ENCODE measurements at regions not wholly inside any gene's neighbourhood (a gene's known extent, or its start where the extent isn't known, plus 50 kb on each side); places are given as distances from the start of the nearest gene placed in this dataset.

DNA sequence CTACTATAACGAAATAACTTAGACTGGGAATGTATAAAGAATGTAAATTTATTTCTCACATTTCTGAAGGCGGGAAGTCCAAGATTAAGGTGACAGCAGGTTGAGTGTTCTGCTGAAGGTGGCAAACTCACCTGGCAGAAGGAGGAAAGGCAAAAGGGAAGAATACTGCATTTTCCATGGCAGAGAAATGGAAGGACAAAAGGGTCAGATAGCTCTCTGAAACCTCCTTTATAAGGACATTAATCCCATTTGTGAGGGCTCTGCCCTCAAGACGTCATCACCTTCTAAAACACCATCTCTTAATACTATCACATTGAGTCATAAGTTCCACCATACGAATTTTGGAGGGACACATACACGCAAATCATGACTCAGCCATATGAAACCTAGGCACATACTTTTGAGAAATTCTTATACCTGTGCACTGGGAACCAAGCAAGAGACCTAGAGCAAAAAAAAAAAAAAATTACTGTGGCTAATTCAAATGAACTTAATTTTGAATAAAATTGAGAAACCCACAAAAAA, 1669.3 kb upstream of the FLRT2 start:
- DNase-seq (no peak), ATAC-seq (ENCODE audit: low FRiP score in 2 of 2) (no peak)
- H3K4me1 ChIP-seq = no peaks in the 10 kb centered on the region
- WGBS, 2 donors = 87 to 91% methylated on average over 5 of the region's 5 CpGs
- H3K27me3 ChIP-seq = no peaks in the 10 kb centered on the region
- no peak for TF ChIP-seq POLR2AphosphoS5 (IDR thresholded peaks at IDR 0.05)
- no peak for TF ChIP-seq EP300 (IDR thresholded peaks at IDR 0.05)
- no peak for TF ChIP-seq POLR2A (IDR thresholded peaks at IDR 0.05)
- TF ChIP-seq, protein P1, sequence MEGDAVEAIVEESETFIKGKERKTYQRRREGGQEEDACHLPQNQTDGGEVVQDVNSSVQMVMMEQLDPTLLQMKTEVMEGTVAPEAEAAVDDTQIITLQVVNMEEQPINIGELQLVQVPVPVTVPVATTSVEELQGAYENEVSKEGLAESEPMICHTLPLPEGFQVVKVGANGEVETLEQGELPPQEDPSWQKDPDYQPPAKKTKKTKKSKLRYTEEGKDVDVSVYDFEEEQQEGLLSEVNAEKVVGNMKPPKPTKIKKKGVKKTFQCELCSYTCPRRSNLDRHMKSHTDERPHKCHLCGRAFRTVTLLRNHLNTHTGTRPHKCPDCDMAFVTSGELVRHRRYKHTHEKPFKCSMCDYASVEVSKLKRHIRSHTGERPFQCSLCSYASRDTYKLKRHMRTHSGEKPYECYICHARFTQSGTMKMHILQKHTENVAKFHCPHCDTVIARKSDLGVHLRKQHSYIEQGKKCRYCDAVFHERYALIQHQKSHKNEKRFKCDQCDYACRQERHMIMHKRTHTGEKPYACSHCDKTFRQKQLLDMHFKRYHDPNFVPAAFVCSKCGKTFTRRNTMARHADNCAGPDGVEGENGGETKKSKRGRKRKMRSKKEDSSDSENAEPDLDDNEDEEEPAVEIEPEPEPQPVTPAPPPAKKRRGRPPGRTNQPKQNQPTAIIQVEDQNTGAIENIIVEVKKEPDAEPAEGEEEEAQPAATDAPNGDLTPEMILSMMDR (IDR thresholded peaks at IDR 0.05) = no peak
- H3K4me3 ChIP-seq = no peak overlapping the region
- H3K27ac ChIP-seq = no peak overlapping the region
- H3K9me3 ChIP-seq = no peaks in the 10 kb centered on the region
- H3K36me3 ChIP-seq = no peaks in the 10 kb centered on the region

DNA sequence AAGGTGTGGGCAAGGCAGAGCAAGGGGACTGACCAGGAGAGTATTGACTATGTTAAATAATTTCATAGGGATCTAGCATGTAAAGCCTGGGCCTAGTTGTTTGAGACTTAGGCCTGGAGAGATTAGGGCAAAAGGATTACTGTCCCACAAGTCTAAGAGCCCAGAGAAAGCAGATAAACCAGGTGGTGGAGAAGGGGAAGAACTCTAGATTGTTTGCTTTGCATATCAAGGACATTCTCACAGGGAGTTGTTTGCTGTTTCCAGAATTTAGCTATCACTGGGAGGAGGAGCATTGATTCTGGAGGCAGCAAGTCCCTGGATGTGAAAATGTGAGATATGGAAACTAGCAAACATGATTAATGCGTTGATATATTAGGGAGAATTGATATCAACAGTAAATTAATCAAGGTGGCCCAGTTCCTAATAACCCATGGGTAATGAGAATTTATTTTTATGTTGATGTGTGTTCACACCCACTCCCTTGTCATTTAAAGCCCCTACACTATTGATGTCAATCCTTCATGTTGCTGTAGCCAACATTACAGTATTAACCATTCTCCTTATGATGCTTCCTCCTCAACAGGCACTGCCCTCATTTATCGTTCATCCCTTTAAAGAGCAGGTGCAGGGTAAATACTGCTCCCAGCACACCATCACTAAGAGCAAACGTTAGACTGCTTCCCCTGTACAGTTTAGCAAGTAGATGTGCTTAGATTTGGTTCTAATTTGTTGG, 1666.7 kb upstream of the FLRT2 start:
- H3K9me3 ChIP-seq = no peaks in the 10 kb centered on the region
- no peak for DNase-seq
- H3K4me1 ChIP-seq = no peaks in the 10 kb centered on the region
- H3K27me3 ChIP-seq = no peaks in the 10 kb centered on the region
- WGBS, 2 donors = 62 to 70% methylated on average over 3 of the region's 3 CpGs
- no peak overlapping the region for H3K4me3 ChIP-seq
- TF ChIP-seq EP300 (IDR thresholded peaks at IDR 0.05) (no peak), POLR2A (IDR thresholded peaks at IDR 0.05) (no peak), POLR2AphosphoS5 (IDR thresholded peaks at IDR 0.05) (no peak)
- TF ChIP-seq, protein P1 (IDR thresholded peaks at IDR 0.05) = no peak
- no peak for ATAC-seq (ENCODE audit: low FRiP score in 2 of 2)
- no peak overlapping the region for H3K27ac ChIP-seq
- H3K36me3 ChIP-seq = no peaks in the 10 kb centered on the region

DNA sequence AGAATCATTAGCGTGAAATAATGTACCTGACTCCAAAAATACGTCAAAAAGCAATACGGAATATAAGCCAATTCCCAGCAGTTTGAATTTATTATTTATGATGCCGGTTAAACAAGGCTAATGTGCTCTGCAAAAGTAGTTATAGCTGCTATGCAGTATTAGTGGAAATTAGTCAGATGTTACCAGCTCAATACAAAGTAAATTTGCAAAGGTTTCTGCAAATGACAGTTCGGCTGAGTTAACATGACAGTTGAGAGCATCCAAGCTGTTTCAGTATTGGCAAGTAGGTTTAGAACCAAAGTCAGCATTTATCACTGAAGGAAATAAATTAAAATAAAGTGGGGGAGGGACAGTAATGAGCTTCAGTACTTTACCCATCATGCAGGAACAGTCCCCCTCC, 1665.8 kb upstream of the FLRT2 start:
- DNase-seq (no peak), ATAC-seq (ENCODE audit: low FRiP score in 2 of 2) (no peak)
- no peaks in the 10 kb centered on the region for H3K36me3 ChIP-seq
- no peaks in the 10 kb centered on the region for H3K4me1 ChIP-seq
- H3K4me3 ChIP-seq = no peak overlapping the region
- no peaks in the 10 kb centered on the region for H3K27me3 ChIP-seq
- H3K9me3 ChIP-seq = no peaks in the 10 kb centered on the region
- 72 to 92% methylated on average over 5 of the region's 5 CpGs for WGBS, 2 donors
- H3K27ac ChIP-seq = no peak overlapping the region
- TF ChIP-seq POLR2A (IDR thresholded peaks at IDR 0.05) (no peak), EP300 (IDR thresholded peaks at IDR 0.05) (no peak), POLR2AphosphoS5 (IDR thresholded peaks at IDR 0.05) (no peak)
- TF ChIP-seq, protein P1 (IDR thresholded peaks at IDR 0.05) = no peak

DNA sequence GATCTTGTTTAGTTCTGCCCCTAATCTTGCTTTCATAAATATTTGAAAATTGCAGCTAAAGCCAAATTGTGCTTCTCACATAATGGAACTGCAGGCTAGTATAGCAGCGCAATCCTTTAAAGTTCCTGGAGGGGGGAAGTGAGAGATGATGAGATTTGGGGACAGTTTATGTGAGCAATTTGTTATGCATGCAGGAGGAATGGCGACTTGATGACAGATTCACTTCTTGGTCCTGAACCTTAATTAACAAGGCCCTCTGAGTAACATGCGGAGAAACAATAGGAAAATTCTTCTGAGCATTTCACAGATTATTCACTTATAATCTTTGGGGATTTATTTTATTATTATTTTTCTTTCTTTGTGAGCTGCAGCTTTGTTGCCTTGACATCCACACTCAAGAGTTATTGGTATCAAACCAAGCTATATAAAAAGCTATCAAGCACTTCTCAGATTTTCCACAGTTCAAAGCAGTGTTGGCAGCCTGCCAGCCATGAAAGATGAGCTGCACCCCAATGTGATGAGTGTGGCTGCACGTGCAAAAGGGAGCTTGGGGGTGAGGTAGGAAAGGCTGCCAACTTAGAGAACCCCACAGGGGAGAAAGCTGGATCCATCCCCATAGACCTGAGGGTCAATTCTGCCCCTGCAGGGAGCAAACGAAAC, 1662.2 kb upstream of the FLRT2 start:
- TF ChIP-seq POLR2AphosphoS5 (IDR thresholded peaks at IDR 0.05) (no peak), POLR2A (IDR thresholded peaks at IDR 0.05) (no peak), EP300 (IDR thresholded peaks at IDR 0.05) (no peak)
- TF ChIP-seq, protein P1 (IDR thresholded peaks at IDR 0.05) = no peak
- H3K9me3 ChIP-seq = no peaks in the 10 kb centered on the region
- WGBS, 2 donors = 66 to 68% methylated on average over 5 of the region's 5 CpGs
- no peak for ATAC-seq (ENCODE audit: low FRiP score in 2 of 2)
- no peak for DNase-seq
- H3K36me3 ChIP-seq = no peaks in the 10 kb centered on the region
- H3K27me3 ChIP-seq = no peaks in the 10 kb centered on the region
- H3K27ac ChIP-seq = no peak overlapping the region
- no peaks in the 10 kb centered on the region for H3K4me1 ChIP-seq
- no peak overlapping the region for H3K4me3 ChIP-seq

Data from upper lobe of left lung (tissue), 6 donors.